Adrenal gland (tissue), 5 donors: ENCODE measurements at regions not wholly inside any gene's neighbourhood (a gene's known extent, or its start where the extent isn't known, plus 50 kb on each side); places are given as distances from the start of the nearest gene placed in this dataset.

Experiments
- CTCF ChIP-seq, 6 experiments: fragments of 450-650 bp in 4 of 6; fragments of 200-600 bp in 2 of 6; sonication (generic) in 1 of 6; IDR thresholded peaks; 1 replicate in 5 of 6; 2 replicates in 1 of 6; pipeline versions ENCODE4 v1.5.1 to v1.8.0; 2016 to 2021; ENCODE audit warnings: antibody characterized with exemption in 6 of 6, mild to moderate bottlenecking in 2 of 6, moderate library complexity in 1 of 6
- POLR2A ChIP-seq, 2 donors: fragments of 450-650 bp; IDR thresholded peaks; one replicate each; pipeline ENCODE4 v1.6.1; 2017; ENCODE audit warnings: antibody characterized with exemption in 2 of 2, mild to moderate bottlenecking in 2 of 2, moderate library complexity in 1 of 2
- donor health status: DM: no; HTN: no; CAD: no.

GRCh38 chr4:42713391-42713790 is 56.5 kb upstream of the ATP8A1 start:
- TF ChIP-seq POLR2A (IDR thresholded peaks at IDR 0.05) (no peak), CTCF (IDR thresholded peaks at IDR 0.05) (no peak)
